ENCODE measurements at regions not wholly inside any gene's neighbourhood (a gene's known extent, or its start where the extent isn't known, plus 50 kb on each side); places are given as distances from the start of the nearest gene placed in this dataset.

GRCh38 chr5:68805444-68805843 lies 288.4 kb upstream of the SLC30A5 start:
- no peak overlapping the region for H3K27ac ChIP-seq
- TF ChIP-seq CTCF (conservative IDR thresholded peaks at IDR 0.05): no peak

GRCh38 chr5:68817632-68818031 lies 276.2 kb upstream of the SLC30A5 start:
- no peak overlapping the region for H3K27ac ChIP-seq
- TF ChIP-seq CTCF (conservative IDR thresholded peaks at IDR 0.05): no peak

DNA sequence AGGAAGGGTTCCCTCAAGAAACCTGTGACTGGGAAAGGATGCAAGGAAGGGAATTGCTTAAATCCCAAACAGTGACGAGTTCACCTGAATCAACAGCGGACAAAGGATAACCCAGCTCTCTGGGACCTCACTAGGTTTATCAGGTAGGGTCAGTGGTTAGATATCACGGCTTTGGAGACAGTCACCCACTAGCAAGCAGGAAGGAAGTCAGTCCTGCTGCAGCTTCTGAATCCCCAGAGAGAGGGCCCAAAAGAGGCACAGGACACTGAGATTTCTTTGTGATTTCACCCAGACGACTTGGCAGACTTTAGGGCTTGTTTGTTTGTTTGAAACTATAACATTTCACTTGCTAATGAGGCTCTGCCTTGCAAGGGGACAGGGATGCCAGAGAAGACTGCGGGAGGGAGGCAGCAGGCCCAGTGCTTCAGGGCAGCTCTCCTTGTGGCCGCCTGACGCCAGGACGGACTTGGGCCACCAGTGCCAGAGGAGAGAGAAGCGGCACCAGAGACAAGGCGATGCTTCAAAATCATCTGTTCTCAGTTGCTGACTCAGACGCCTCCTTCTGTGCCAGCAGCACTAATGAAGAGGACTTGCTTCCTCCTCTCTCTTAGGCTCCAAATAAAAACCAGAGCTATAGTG lies 275.6 kb upstream of the SLC30A5 start:
- TF ChIP-seq CTCF (conservative IDR thresholded peaks at IDR 0.05): no peak
- no peak overlapping the region for H3K27ac ChIP-seq

GRCh38 chr5:68818870-68819269 lies 274.9 kb upstream of the SLC30A5 start:
- no peak overlapping the region for H3K27ac ChIP-seq
- no peak for TF ChIP-seq CTCF (conservative IDR thresholded peaks at IDR 0.05)

GRCh38 chr5:68821056-68821455 lies 272.8 kb upstream of the SLC30A5 start:
- TF ChIP-seq CTCF (conservative IDR thresholded peaks at IDR 0.05): no peak
- H3K27ac ChIP-seq: no peak overlapping the region

GRCh38 chr5:68822796-68823195 lies 271.0 kb upstream of the SLC30A5 start:
- no peak for TF ChIP-seq CTCF (conservative IDR thresholded peaks at IDR 0.05)
- H3K27ac ChIP-seq: no peak overlapping the region

DNA sequence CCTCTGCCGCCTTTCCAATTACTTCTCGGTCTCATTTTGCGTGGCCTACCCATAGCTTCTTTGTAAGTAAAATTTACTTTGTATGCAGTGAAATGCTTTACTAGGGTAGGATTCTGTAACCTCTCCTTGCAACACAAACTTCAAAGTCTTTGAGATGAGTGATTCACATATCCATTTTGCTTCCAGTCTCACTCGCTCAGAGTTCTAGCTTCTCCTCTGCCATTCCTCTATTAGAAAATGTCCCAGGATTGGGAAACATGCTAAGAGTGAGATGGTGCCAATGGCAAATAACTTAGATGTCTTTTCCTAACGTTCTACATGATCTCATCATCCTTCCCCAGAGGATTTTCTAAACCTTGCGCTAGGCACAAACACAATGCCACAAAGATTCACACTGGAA lies 270.5 kb upstream of the SLC30A5 start:
- no peak for TF ChIP-seq CTCF (conservative IDR thresholded peaks at IDR 0.05)

More for the DNA sequence above, 270.5 kb upstream of the SLC30A5 start:
- H3K27ac ChIP-seq: no peak overlapping the region
